ENCODE measurements at regions not wholly inside any gene's neighbourhood (a gene's known extent, or its start where the extent isn't known, plus 50 kb on each side); places are given as distances from the start of the nearest gene placed in this dataset.
A peak's percentile ranks its signal among the peaks of the same experiment; 100 is the strongest.

GRCh38 chrX:11949291-11949690 lies 189.0 kb upstream of the FRMPD4 start:
- peak overlapping the region; percentile 36; the same call in 1 of the 3 replicates for H2BK15ac ChIP-seq (ENCODE audit: low read depth, low read length)
- H2BK120ac ChIP-seq (ENCODE audit: low read depth, low read length) = no peak overlapping the region
- intact Hi-C loops (cut with micrococcal nuclease) (loop anchor here (10.0 kb wide), 1 partner anchor 756 kb away; no protein-coding TSS in a partner anchor), dilution Hi-C loops (cut with HindIII; ENCODE audit: low sequenced_read_pairs, unreplicated experiment) (no loop called here), in situ Hi-C loops (cut with MboI; ENCODE audit: low sequenced_read_pairs) (no loop called here)
- no peaks in the 10 kb centered on the region for H3K9me1 ChIP-seq (ENCODE audit: insufficient read depth, low read length)
- H4K8ac ChIP-seq (ENCODE audit: low read depth in 2 of 2, low read length in 2 of 2) = no peak overlapping the region
- no peak overlapping the region for H3K4me3 ChIP-seq (ENCODE audit: insufficient read depth, low read depth, low read length)
- H3K56ac ChIP-seq (ENCODE audit: extremely low read depth, insufficient read depth, low read length) = no peak overlapping the region
- peaks cover 5% of the 10 kb centered on the region for H3K4me1 ChIP-seq (ENCODE audit: control insufficient read depth, insufficient read depth, low read length)
- H2AK9ac ChIP-seq (replicated peaks; ENCODE audit: low read depth, low read length, poor library complexity) = no peak overlapping the region
- no peak overlapping the region for H2AK5ac ChIP-seq (ENCODE audit: low read depth, low read length)
- H4K5ac ChIP-seq (ENCODE audit: low read depth, low read length) = no peak overlapping the region
- no peak overlapping the region for H2BK20ac ChIP-seq (ENCODE audit: low read depth, low read length)
- H3K18ac ChIP-seq (ENCODE audit: low read depth, low read length) = no peak overlapping the region
- H3K14ac ChIP-seq (replicated peaks; ENCODE audit: low read depth, low read length) = no peak overlapping the region
- DNase-seq = no peak
- ATAC-seq (ENCODE audit: low read depth) = no peak
- H3K9ac ChIP-seq (ENCODE audit: low read depth, low read length) = no peak overlapping the region
- no peaks in the 10 kb centered on the region for H4K20me1 ChIP-seq (ENCODE audit: insufficient read depth, low read length)
- no CpG with 5 or more reads among the region's 1 CpG for whole genome bisulfite sequencing, 2 experiments (ENCODE audit: extremely low coverage in 2 of 2, insufficient read length in 1 of 2)
- H3K27me3 ChIP-seq (ENCODE audit: control insufficient read depth, insufficient read depth, low read length) = no peaks in the 10 kb centered on the region
- H3K23ac ChIP-seq (ENCODE audit: low read depth, low read length) = no peak overlapping the region
- no peak overlapping the region for H2AFZ ChIP-seq (replicated peaks; ENCODE audit: low read length, poor library complexity)
- no peak overlapping the region for H4K91ac ChIP-seq (ENCODE audit: insufficient read depth, low read depth, low read length)
- no TSS peak for BruUV-seq (replicated peaks)
- no peaks in the 10 kb centered on the region; a peak in 1 of 4 replicates for H3K79me1 ChIP-seq (ENCODE audit: low read depth in 1 of 2, low read length in 2 of 2)
- no peak overlapping the region for H2BK5ac ChIP-seq (ENCODE audit: low read depth, low read length, poor library complexity, severe bottlenecking)
- no peaks in the 10 kb centered on the region for H3K36me3 ChIP-seq (ENCODE audit: control insufficient read depth, insufficient read depth, low read length)
- ChIA-PET POLR2A (ENCODE audit: unreplicated experiment) (no interaction called here), CTCF (no interaction called here)
- no peak overlapping the region for H3K27ac ChIP-seq (ENCODE audit: insufficient read depth, low read length)
- TF ChIP-seq USF2 (IDR thresholded peaks at IDR 0.05; ENCODE audit: low read depth, low read length) = no peak
- TF ChIP-seq MAZ (IDR thresholded peaks at IDR 0.05; ENCODE audit: borderline replicate concordance, low read depth, low read length) = no peak
- H3K9me3 ChIP-seq (ENCODE audit: control insufficient read depth, insufficient read depth, low read length) = no peaks in the 10 kb centered on the region
- no peak overlapping the region for H3K4me2 ChIP-seq (ENCODE audit: low read depth, low read length)
- H3K4ac ChIP-seq (ENCODE audit: low read depth, low read length) = no peak overlapping the region

All from IMR-90 (cell line).